Prostate gland (tissue), 2 donors: ENCODE measurements at regions not wholly inside any gene's neighbourhood (a gene's known extent, or its start where the extent isn't known, plus 50 kb on each side); places are given as distances from the start of the nearest gene placed in this dataset.
"Not testable (repeated sequence)": the region's sequence is repeated elsewhere in the genome, so short reads cannot be mapped to it uniquely, and the experiment has no call there.

Experiments
- DNase-seq: peaks from one replicate; pipeline ENCODE4 v3.0.0-alpha.2; 2019; ENCODE audit warnings: low spot score
- H3K27ac ChIP-seq, 2 donors: fragments of 200-600 bp; sonication (generic); 2 replicates each; pipeline ENCODE4 v1.5.1; 2017 to 2019
- H3K27me3 ChIP-seq: fragments of 200-600 bp; sonication (generic); replicated peaks from 2 replicates; pipeline ENCODE4 v1.5.1; 2019; ENCODE audit not compliant: insufficient read depth
- H3K36me3 ChIP-seq, 2 donors: fragments of 200-600 bp; sonication (generic); 1 replicate in 1 of 2; 2 replicates in 1 of 2; pipeline versions ENCODE4 v1.5.1 to v1.8.1; 2017 to 2019
- H3K4me1 ChIP-seq: fragments of 200-600 bp; sonication (generic); replicated peaks from 2 replicates; pipeline ENCODE4 v1.5.1; 2019
- H3K4me3 ChIP-seq, 2 donors: fragments of 200-600 bp; sonication (generic); 2 replicates each; pipeline ENCODE4 v1.5.1; 2017 to 2019
- H3K9me3 ChIP-seq: fragments of 200-600 bp; sonication (generic); 2 replicates; pipeline ENCODE4 v1.5.1; 2017
- POLR2A ChIP-seq: fragments of 450-650 bp; IDR thresholded peaks from one replicate; pipeline ENCODE4 v1.6.1; 2016; ENCODE audit warnings: antibody characterized with exemption, mild to moderate bottlenecking
- POLR2AphosphoS5 ChIP-seq: sonication (generic); formaldehyde crosslinking; IDR thresholded peaks from one replicate; pipeline ENCODE4 v1.6.1; 2017; ENCODE audit warnings: antibody characterized with exemption
- WGBS: methylation state at CpG from one replicate; pipeline ENCODE4 v1.1.5; 2018; 5-methylcytosine and 5-hydroxymethylcytosine counted together
- intact Hi-C: fragments of 100-400 bp; cut with DNase I; formaldehyde crosslinking; loops from one replicate; pipeline ENCODE4 v1.14.2; 2022
- TF ChIP-seq, protein P1 (sequence below), 4 experiments: fragments of 200-600 bp in 2 of 4; fragments of 450-650 bp in 2 of 4; sonication (generic) in 2 of 4; IDR thresholded peaks; 1 replicate in 3 of 4; 2 replicates in 1 of 4; pipeline ENCODE4 v1.5.1; 2016 to 2019; ENCODE audit warnings: antibody characterized with exemption in 4 of 4, mild to moderate bottlenecking in 2 of 4, moderate library complexity in 2 of 4

DNA sequence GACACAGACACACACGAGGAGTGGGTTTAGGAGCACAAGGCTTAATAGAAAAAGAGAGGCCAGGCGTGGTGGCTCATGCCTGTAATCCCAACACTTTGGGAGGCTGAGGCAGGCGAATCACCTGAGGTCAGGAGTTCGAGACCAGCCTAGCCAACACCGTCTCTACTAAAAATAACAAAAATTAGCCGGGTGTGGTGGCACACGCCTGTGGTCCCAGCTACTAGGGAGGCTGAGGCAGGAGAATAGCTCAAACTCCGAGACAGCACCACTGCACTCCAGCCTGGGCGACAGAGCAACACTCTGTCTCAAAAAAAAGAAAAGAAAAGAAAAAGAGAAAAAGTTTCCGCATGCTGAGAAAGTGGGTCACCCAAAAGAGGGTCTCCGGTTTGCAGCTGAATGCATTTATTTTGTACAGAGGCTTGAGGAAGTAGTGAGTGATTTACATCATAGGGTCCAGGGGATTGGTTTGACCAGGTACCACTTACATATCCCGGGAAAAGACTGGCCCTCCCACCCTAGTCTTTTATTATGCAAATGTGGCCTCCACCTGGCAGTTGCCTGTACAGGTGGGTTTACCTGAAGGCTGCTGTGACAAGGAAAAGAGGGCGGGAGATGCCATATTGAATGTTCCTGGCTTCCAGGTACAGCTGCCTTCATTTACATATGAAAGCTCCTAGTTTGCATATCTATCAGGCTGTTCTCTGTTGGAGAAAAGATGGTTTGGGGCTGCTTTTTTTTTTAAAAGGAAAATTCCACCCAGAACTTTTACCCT, 366.2 kb upstream of the GRAMD2B start:
- H3K9me3 ChIP-seq: no peaks in the 10 kb centered on the region
- H3K36me3 ChIP-seq: no peaks in the 10 kb centered on the region
- DNase-seq: no peak
- H3K4me1 ChIP-seq: no peaks in the 10 kb centered on the region
- TF ChIP-seq, protein P1, sequence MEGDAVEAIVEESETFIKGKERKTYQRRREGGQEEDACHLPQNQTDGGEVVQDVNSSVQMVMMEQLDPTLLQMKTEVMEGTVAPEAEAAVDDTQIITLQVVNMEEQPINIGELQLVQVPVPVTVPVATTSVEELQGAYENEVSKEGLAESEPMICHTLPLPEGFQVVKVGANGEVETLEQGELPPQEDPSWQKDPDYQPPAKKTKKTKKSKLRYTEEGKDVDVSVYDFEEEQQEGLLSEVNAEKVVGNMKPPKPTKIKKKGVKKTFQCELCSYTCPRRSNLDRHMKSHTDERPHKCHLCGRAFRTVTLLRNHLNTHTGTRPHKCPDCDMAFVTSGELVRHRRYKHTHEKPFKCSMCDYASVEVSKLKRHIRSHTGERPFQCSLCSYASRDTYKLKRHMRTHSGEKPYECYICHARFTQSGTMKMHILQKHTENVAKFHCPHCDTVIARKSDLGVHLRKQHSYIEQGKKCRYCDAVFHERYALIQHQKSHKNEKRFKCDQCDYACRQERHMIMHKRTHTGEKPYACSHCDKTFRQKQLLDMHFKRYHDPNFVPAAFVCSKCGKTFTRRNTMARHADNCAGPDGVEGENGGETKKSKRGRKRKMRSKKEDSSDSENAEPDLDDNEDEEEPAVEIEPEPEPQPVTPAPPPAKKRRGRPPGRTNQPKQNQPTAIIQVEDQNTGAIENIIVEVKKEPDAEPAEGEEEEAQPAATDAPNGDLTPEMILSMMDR (IDR thresholded peaks at IDR 0.05): no peak
- TF ChIP-seq POLR2AphosphoS5 (no peak), POLR2A (no peak)
- H3K27ac ChIP-seq: no peak overlapping the region
- 86% methylated on average over 13 of the region's 13 CpGs for WGBS
- H3K27me3 ChIP-seq: no peaks in the 10 kb centered on the region
- intact Hi-C loops: no loop called here
- H3K4me3 ChIP-seq: no peak overlapping the region

DNA sequence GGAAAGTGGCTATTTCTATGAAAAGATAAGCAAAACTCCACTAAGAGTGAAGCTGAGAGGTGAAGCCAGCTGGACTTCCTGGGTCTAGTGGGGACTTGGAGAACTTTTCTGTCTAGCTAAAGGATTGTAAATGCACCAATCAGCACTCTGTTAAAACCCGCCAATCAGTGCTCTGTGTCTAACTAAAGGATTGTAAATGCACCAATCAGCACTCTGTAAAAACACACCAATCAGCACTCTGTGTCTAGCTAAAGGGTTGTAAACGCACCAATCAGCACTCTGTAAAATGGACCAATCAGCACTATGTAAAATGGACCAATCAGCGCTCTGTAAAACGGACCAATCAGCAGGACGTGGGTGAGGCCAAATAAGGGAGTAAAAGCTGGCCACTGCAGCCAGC, 364.8 kb upstream of the GRAMD2B start:
- intact Hi-C loops, H3K9me3 ChIP-seq, H3K4me3 ChIP-seq, DNase-seq, H3K27me3 ChIP-seq, H3K36me3 ChIP-seq, H3K4me1 ChIP-seq, H3K27ac ChIP-seq: not testable (repeated sequence)
- 93% methylated on average over 5 of the region's 5 CpGs for WGBS

DNA sequence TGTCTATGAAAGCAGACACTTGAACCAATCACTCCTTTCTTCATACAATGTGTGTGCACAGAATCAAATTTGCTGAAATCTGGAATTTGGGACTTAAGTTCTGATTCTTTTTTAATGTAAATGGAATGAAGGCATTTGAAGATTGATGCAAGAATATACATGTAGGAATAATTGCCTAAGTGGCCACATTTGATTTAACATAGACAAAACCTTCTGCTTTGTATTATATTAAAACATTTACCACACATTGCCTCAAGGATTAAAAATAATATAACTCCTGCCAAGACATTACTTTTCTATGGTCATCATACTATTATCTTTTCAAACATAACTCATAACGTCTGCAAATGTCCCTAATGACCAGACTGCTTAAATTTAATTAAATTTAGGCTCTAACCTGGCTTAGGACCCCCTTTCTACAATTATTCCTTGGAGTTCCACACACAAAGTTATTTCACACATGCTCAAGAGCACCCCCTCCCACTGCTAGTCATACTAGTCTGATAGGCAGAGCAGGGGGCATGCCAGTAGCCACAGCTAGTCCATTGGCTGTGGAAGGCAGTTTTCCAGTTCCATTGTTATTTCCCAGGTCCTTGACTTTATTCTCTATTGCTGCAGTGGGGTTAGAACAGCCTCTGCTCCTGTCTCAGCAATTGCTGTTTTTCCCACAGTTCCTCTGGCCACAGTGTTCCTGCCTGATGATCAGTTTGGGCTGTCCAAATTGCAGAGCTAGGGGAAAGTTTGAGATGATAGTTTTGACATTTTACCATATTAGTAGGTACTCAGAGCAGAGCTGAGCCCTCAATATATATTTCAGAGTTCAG, 360.6 kb upstream of the GRAMD2B start:
- no peak for DNase-seq
- Histone ChIP-seq H3K9me3 (no peaks in the 10 kb centered on the region), H3K27me3 (no peaks in the 10 kb centered on the region), H3K4me3 (no peak overlapping the region), H3K27ac (no peak overlapping the region), H3K4me1 (no peaks in the 10 kb centered on the region), H3K36me3 (no peaks in the 10 kb centered on the region)
- 39% methylated on average over 1 of the region's 1 CpG for whole genome bisulfite sequencing
- TF ChIP-seq POLR2AphosphoS5 (no peak), POLR2A (no peak)
- TF ChIP-seq, protein P1 (IDR thresholded peaks at IDR 0.05): no peak
- intact Hi-C loops: no loop called here

DNA sequence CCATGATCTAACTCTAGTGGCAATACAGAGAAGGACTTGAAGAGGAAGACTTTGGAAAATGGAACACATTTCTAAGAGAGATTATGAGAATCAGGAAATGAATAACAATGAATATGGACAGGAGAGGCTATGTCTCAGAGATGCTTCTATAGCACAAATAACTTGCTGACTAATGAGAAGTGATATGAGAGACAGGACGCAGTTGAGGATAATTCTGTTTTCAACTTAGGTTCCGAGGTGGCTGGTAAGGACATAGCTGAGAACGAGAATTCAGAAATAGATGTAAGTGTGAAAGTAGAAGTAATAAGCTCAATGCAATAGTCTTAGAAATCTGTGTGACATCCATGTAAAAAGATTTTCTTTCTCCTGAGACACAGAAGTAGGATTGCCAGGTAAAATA, 358.1 kb upstream of the GRAMD2B start:
- H3K36me3 ChIP-seq: no peaks in the 10 kb centered on the region
- 96% methylated on average over 3 of the region's 3 CpGs for WGBS
- H3K4me3 ChIP-seq: no peak overlapping the region
- no peaks in the 10 kb centered on the region for H3K4me1 ChIP-seq
- no peak overlapping the region for H3K27ac ChIP-seq
- H3K27me3 ChIP-seq: no peaks in the 10 kb centered on the region
- TF ChIP-seq, protein P1 (IDR thresholded peaks at IDR 0.05): no peak
- TF ChIP-seq POLR2A (no peak), POLR2AphosphoS5 (no peak)
- intact Hi-C loops: no loop called here
- no peaks in the 10 kb centered on the region for H3K9me3 ChIP-seq
- DNase-seq: no peak

DNA sequence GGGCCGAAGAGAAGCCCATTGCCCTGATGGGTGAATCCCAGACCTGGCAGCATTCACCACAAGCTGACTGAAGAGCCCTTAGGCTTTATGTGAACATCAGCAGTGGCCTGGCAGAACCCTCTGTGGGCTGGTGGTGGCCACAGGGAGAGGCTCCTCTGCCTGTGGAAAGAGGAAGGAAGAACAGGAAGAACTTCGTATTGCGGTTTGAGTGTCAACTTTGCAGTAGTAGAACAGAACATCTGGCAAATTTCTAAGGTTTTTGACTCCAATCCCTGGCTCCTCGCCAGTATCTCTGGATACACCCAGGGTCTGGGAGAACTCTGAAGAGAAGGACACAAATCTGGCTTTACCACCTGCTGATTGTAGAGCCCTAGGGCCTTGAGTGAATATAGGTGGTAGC, 356.4 kb upstream of the GRAMD2B start:
- DNase-seq: no peak
- H3K4me1 ChIP-seq: no peaks in the 10 kb centered on the region
- no peaks in the 10 kb centered on the region for H3K36me3 ChIP-seq
- WGBS: 93% methylated on average over 4 of the region's 4 CpGs
- H3K4me3 ChIP-seq: no peak overlapping the region
- no peaks in the 10 kb centered on the region for H3K27me3 ChIP-seq
- TF ChIP-seq, protein P1 (IDR thresholded peaks at IDR 0.05): no peak
- TF ChIP-seq POLR2A (no peak), POLR2AphosphoS5 (no peak)
- intact Hi-C loops: no loop called here
- no peaks in the 10 kb centered on the region for H3K9me3 ChIP-seq
- no peak overlapping the region for H3K27ac ChIP-seq
